Adrenal gland (tissue), 9 donors: ENCODE measurements at regions not wholly inside any gene's neighbourhood (a gene's known extent, or its start where the extent isn't known, plus 50 kb on each side); places are given as distances from the start of the nearest gene placed in this dataset.

Experiments
- DNase-seq, 7 donors: peaks; one replicate each; pipeline ENCODE4 v3.0.0-alpha.2; 2019 to 2020
- H3K27ac ChIP-seq, 5 donors: fragments of 200-600 bp; sonication (generic) in 4 of 5; 1 replicate in 3 of 5; 2 replicates in 2 of 5; pipeline versions ENCODE4 v1.5.1 to v1.8.0; 2016 to 2020; ENCODE audit warnings: mild to moderate bottlenecking in 1 of 5
- H3K27me3 ChIP-seq: fragments of 200-600 bp; 2 replicates; pipeline ENCODE4 v1.8.0; 2021
- H3K36me3 ChIP-seq, 2 donors: fragments of 200-600 bp; replicated peaks in 1 of 2; 1 replicate in 1 of 2; 2 replicates in 1 of 2; pipeline versions ENCODE4 v1.5.1 to v1.8.0; 2018 to 2022
- H3K4me1 ChIP-seq, 2 donors: fragments of 200-600 bp; replicated peaks in 1 of 2; 1 replicate in 1 of 2; 2 replicates in 1 of 2; pipeline versions ENCODE4 v1.5.1 to v1.8.0; 2018 to 2021
- H3K4me3 ChIP-seq, 4 donors: fragments of 200-600 bp; sonication (generic) in 3 of 4; one replicate each; pipeline ENCODE4 v1.5.1; 2016 to 2018
- H3K9me3 ChIP-seq, 3 donors: fragments of 200-600 bp; sonication (generic) in 1 of 3; replicated peaks in 1 of 3; 1 replicate in 2 of 3; 2 replicates in 1 of 3; pipeline versions ENCODE4 v1.5.1 to v1.8.0; 2016 to 2021
- CTCF ChIP-seq, 6 experiments: fragments of 450-650 bp in 4 of 6; fragments of 200-600 bp in 2 of 6; sonication (generic) in 1 of 6; IDR thresholded peaks; 1 replicate in 5 of 6; 2 replicates in 1 of 6; pipeline versions ENCODE4 v1.5.1 to v1.8.0; 2016 to 2021; ENCODE audit warnings: antibody characterized with exemption in 6 of 6, mild to moderate bottlenecking in 2 of 6, moderate library complexity in 1 of 6
- POLR2A ChIP-seq, 2 donors: fragments of 450-650 bp; IDR thresholded peaks; one replicate each; pipeline ENCODE4 v1.6.1; 2017; ENCODE audit warnings: antibody characterized with exemption in 2 of 2, mild to moderate bottlenecking in 2 of 2, moderate library complexity in 1 of 2
- WGBS, 4 donors: extraction: QIAGEN DNeasy Blood & Tissue Kit in 2 of 4; methylation state at CpG; one replicate each; pipeline versions ENCODE4 v1.1.5 to v1.1.7; 2013 to 2017; 5-methylcytosine and 5-hydroxymethylcytosine counted together
- intact Hi-C, 2 donors: fragments of 100-400 bp; cut with DNase I; formaldehyde crosslinking; loops; one replicate each; pipeline versions ENCODE4 v1.14.1 to v1.15.0; 2022 to 2023
- donor health status: healthy with polysubstance abuse.
- donor health status: Bipolar disorder and iron deficiency.
- donor health status: DM: yes; HTN: yes; CAD: no.
- donor health status: DM: no; HTN: no; CAD: no.
- donor health status: DM: no; HTN: no; CAD: no.

DNA sequence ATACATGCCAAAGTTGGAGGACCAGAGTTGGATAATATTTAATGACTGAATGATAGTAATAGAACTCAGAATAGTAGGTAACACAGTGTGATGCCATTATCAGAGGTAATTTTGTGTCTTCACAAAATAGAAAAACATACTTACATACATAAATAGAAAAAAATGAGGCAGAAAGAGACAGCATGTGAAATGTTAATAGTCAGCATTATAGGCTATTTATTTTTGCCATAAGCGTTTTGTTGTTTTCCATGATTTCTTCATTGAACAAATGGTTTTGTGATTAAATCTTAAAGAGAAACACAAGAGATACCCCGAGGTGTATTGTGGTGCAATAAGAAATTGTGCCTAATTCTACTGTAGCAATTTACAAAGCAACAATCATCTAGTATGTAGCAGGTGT is 626.3 kb downstream of the KCNJ2 start:
- Histone ChIP-seq H3K4me3 (no peak overlapping the region), H3K36me3 (no peaks in the 10 kb centered on the region), H3K9me3 (no peaks in the 10 kb centered on the region), H3K27me3 (no peaks in the 10 kb centered on the region), H3K4me1 (no peaks in the 10 kb centered on the region), H3K27ac (no peak overlapping the region)
- TF ChIP-seq CTCF (IDR thresholded peaks at IDR 0.05): no peak
- no peak for TF ChIP-seq POLR2A (IDR thresholded peaks at IDR 0.05)
- WGBS, 4 donors: 73 to 83% (median 76%) methylated on average over 2 of the region's 2 CpGs
- DNase-seq: no peak
- intact Hi-C loops: no loop called here

- Histone ChIP-seq H3K36me3 (no peaks in the 10 kb centered on the region), H3K4me1 (no peaks in the 10 kb centered on the region), H3K27ac (no peak overlapping the region), H3K9me3 (no peaks in the 10 kb centered on the region), H3K4me3 (no peak overlapping the region), H3K27me3 (no peaks in the 10 kb centered on the region)
- no peak for DNase-seq
- TF ChIP-seq CTCF (IDR thresholded peaks at IDR 0.05): no peak
- TF ChIP-seq POLR2A (IDR thresholded peaks at IDR 0.05): no peak
- intact Hi-C loops: no loop called here
- 74 to 83% (median 78%) methylated on average over 4 of the region's 4 CpGs for WGBS, 4 donors
These were observed 627.4 kb downstream of the KCNJ2 start for GRCh38 chr17:70796757-70797156.

DNA sequence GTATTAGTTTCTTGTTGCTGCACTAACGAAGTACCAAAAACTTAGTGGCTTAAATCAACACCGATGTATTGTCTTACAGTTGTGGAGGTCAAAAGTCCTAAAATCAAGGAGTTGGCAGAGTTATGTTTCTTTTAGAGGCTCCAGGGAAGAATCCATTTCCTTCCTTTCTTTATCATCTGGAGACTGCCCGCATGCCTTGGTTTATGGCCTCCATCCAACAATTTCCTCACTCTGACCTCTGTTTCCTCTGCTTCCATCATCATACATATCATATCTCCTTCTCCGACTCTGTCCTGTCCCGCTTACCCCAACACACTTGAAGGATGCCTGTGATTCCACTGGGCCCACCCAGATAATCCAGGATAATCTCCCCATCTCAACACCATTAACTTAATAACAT is 627.8 kb downstream of the KCNJ2 start:
- intact Hi-C loops: no loop called here
- Histone ChIP-seq H3K27ac (no peak overlapping the region), H3K4me1 (no peaks in the 10 kb centered on the region), H3K4me3 (no peak overlapping the region), H3K9me3 (no peaks in the 10 kb centered on the region), H3K36me3 (no peaks in the 10 kb centered on the region), H3K27me3 (no peaks in the 10 kb centered on the region)
- no peak for TF ChIP-seq CTCF (IDR thresholded peaks at IDR 0.05)
- no peak for TF ChIP-seq POLR2A (IDR thresholded peaks at IDR 0.05)
- 55 to 74% (median 57%) methylated on average over 5 of the region's 5 CpGs for WGBS, 4 donors
- DNase-seq: no peak

GRCh38 chr17:70804161-70804560 is 634.8 kb downstream of the KCNJ2 start:
- no peaks in the 10 kb centered on the region for H3K27me3 ChIP-seq
- no peaks in the 10 kb centered on the region for H3K4me1 ChIP-seq
- no peak overlapping the region for H3K4me3 ChIP-seq
- TF ChIP-seq CTCF (IDR thresholded peaks at IDR 0.05) (no peak), POLR2A (IDR thresholded peaks at IDR 0.05) (no peak)
- no peaks in the 10 kb centered on the region for H3K36me3 ChIP-seq
- H3K27ac ChIP-seq: no peak overlapping the region
- intact Hi-C loops: no loop called here
- DNase-seq: no peak
- H3K9me3 ChIP-seq: no peaks in the 10 kb centered on the region
